GM23338 (cell line): ENCODE measurements at regions not wholly inside any gene's neighbourhood (a gene's known extent, or its start where the extent isn't known, plus 50 kb on each side); places are given as distances from the start of the nearest gene placed in this dataset.

Experiments used
- ATAC-seq: fragments of 200-7000 bp; cut with Tn5 transposase; 3 replicates; pipeline ENCODE4 v1.9.1; 2020
- DNase-seq: peaks from one replicate; pipeline ENCODE4 v3.0.0-alpha.2; 2015; ENCODE audit warnings: low spot score
- H2AFZ ChIP-seq: fragments of 200-600 bp; sonication (generic); 2 replicates; pipeline ENCODE4 v1.8.0; 2016; ENCODE audit warnings: antibody characterized with exemption, mild to moderate bottlenecking, moderate library complexity
- H3F3A ChIP-seq: fragments of 200-600 bp; sonication (generic); replicated peaks from 2 replicates; pipeline ENCODE4 v1.8.0; 2017; ENCODE audit warnings: antibody characterized with exemption, mixed run types, low read depth
- H3K27ac ChIP-seq: fragments of 200-600 bp; sonication (generic); 2 replicates; pipeline ENCODE4 v1.6.1; 2016; ENCODE audit warnings: low read depth
- H3K27me3 ChIP-seq: fragments of 200-600 bp; sonication (generic); 2 replicates; pipeline ENCODE4 v1.8.0; 2016; ENCODE audit warnings: mild to moderate bottlenecking, mixed run types, moderate library complexity; ENCODE audit not compliant: insufficient read depth
- H3K36me3 ChIP-seq: fragments of 200-600 bp; sonication (generic); 2 replicates; pipeline ENCODE4 v1.8.0; 2016; ENCODE audit warnings: mild to moderate bottlenecking; ENCODE audit not compliant: insufficient read depth
- H3K4me1 ChIP-seq: fragments of 200-600 bp; sonication (generic); 2 replicates; pipeline ENCODE4 v1.8.0; 2016; ENCODE audit warnings: mild to moderate bottlenecking, moderate library complexity; ENCODE audit not compliant: insufficient read depth
- H3K4me2 ChIP-seq: fragments of 200-600 bp; sonication (generic); 2 replicates; pipeline ENCODE4 v1.7.1; 2017; ENCODE audit warnings: mixed run types
- H3K4me3 ChIP-seq: fragments of 200-600 bp; sonication (generic); 2 replicates; pipeline ENCODE4 v1.6.1; 2016; ENCODE audit warnings: mixed run types
- H3K79me2 ChIP-seq: fragments of 200-600 bp; sonication (generic); replicated peaks from 2 replicates; pipeline ENCODE4 v1.8.0; 2017; ENCODE audit warnings: mild to moderate bottlenecking; ENCODE audit not compliant: insufficient read depth
- H3K9me2 ChIP-seq: fragments of 200-600 bp; sonication (generic); 2 replicates; pipeline ENCODE4 v1.8.0; 2017; ENCODE audit not compliant: insufficient read depth
- H4K20me1 ChIP-seq: fragments of 200-600 bp; sonication (generic); replicated peaks from 2 replicates; pipeline ENCODE4 v1.8.0; 2017; ENCODE audit warnings: mild to moderate bottlenecking; ENCODE audit not compliant: insufficient read depth
- H3K27ac Mint-ChIP-seq: 2 replicates; pipeline ENCODE4 v1.8.0; 2020; ENCODE audit warnings: inconsistent platforms, mild to moderate bottlenecking, moderate library complexity, mixed read lengths
- H3K27me3 Mint-ChIP-seq: 3 replicates; pipeline ENCODE4 v1.8.0; 2022; ENCODE audit warnings: low read depth, mild to moderate bottlenecking, moderate library complexity, mixed read lengths, inconsistent platforms; ENCODE audit not compliant: insufficient read depth, poor library complexity
- H3K36me3 Mint-ChIP-seq: 3 replicates; pipeline ENCODE4 v1.8.0; 2021; ENCODE audit warnings: low read depth, mild to moderate bottlenecking, inconsistent platforms, moderate library complexity, mixed read lengths
- H3K4me1 Mint-ChIP-seq: 3 replicates; pipeline ENCODE4 v1.8.0; 2020; ENCODE audit warnings: mild to moderate bottlenecking, inconsistent platforms, mixed read lengths
- H3K4me3 Mint-ChIP-seq: 3 replicates; pipeline ENCODE4 v1.8.0; 2021; ENCODE audit warnings: moderate library complexity, mild to moderate bottlenecking, inconsistent platforms, mixed read lengths
- H3K9me3 Mint-ChIP-seq: 3 replicates; pipeline ENCODE4 v1.8.0; 2020; ENCODE audit warnings: moderate library complexity, mild to moderate bottlenecking, inconsistent platforms, mixed read lengths
- CREB1 ChIP-seq: fragments of 250-450 bp; sonication (Bioruptor Pico); IDR thresholded peaks from 2 replicates; pipeline ENCODE4 v1.5.0; 2020; ENCODE audit warnings: low read depth, mild to moderate bottlenecking, moderate library complexity
- CTCF ChIP-seq, 2 experiments: fragments of 200-600 bp in 1 of 2; sonication (generic) in 1 of 2; conservative IDR thresholded peaks; 2 replicates each; pipeline versions ENCODE4 v1.5.1 to v1.6.1; 2016 to 2017; ENCODE audit warnings: antibody characterized with exemption in 2 of 2, low read depth in 2 of 2, mild to moderate bottlenecking in 2 of 2, moderate library complexity in 1 of 2
- ETS1 ChIP-seq: IDR thresholded peaks from 2 replicates; pipeline ENCODE4 v1.6.1; 2016; ENCODE audit warnings: antibody characterized with exemption
- EZH2 ChIP-seq: fragments of 200-600 bp; sonication (generic); IDR thresholded peaks from one replicate; pipeline ENCODE4 v1.8.0; 2017; ENCODE audit warnings: antibody characterized with exemption, mild to moderate bottlenecking, low read depth; ENCODE audit not compliant: unreplicated experiment
- EZH2phosphoT487 ChIP-seq: fragments of 200-600 bp; sonication (generic); IDR thresholded peaks from one replicate; pipeline ENCODE4 v1.8.1; 2018; ENCODE audit warnings: antibody characterized with exemption; ENCODE audit not compliant: unreplicated experiment
- JUNB ChIP-seq: IDR thresholded peaks from one replicate; pipeline ENCODE4 v1.6.1; 2016; ENCODE audit warnings: antibody characterized with exemption; ENCODE audit not compliant: unreplicated experiment
- NANOG ChIP-seq: IDR thresholded peaks from 2 replicates; pipeline ENCODE4 v1.6.1; 2016; ENCODE audit warnings: antibody characterized with exemption, borderline replicate concordance
- POLR2AphosphoS5 ChIP-seq: IDR thresholded peaks from 2 replicates; pipeline ENCODE4 v1.6.1; 2016; ENCODE audit warnings: antibody characterized with exemption, low read depth
- REST ChIP-seq: IDR thresholded peaks from one replicate; pipeline ENCODE4 v1.6.1; 2018; ENCODE audit warnings: antibody characterized with exemption; ENCODE audit not compliant: unreplicated experiment
- STAT1 ChIP-seq: IDR thresholded peaks from one replicate; pipeline ENCODE4 v1.6.1; 2016; ENCODE audit warnings: antibody characterized with exemption; ENCODE audit not compliant: unreplicated experiment
- ZNF114 ChIP-seq: fragments of 250-450 bp; sonication (Bioruptor Pico); IDR thresholded peaks from 2 replicates; pipeline ENCODE4 v1.5.0; 2020; ENCODE audit warnings: mild to moderate bottlenecking, moderate library complexity

GRCh38 chr3:153553605-153553945 lies 391.5 kb downstream of the RAP2B start:
- DNase-seq (no peak), ATAC-seq (no peak)
- Histone ChIP-seq H3K79me2 (no peaks in the 10 kb centered on the region), H2AFZ (no peak overlapping the region), H3F3A (no peaks in the 10 kb centered on the region), H3K9me2 (no peaks in the 10 kb centered on the region), H3K36me3 (no peaks in the 10 kb centered on the region), H3K4me3 (no peak overlapping the region), H3K27me3 (no peaks in the 10 kb centered on the region), H3K4me1 (no peaks in the 10 kb centered on the region; the same call in 1 of the 2 replicates), H3K4me2 (no peak overlapping the region), H3K27ac (no peak overlapping the region), H4K20me1 (no peaks in the 10 kb centered on the region)
- Mint-ChIP-seq H3K36me3 (peaks cover 7% of the 10 kb centered on the region; the same call in 2 of the 3 replicates), H3K27ac (no peak overlapping the region), H3K4me1 (peaks cover 2% of the 10 kb centered on the region; the same call in 2 of the 3 replicates), H3K9me3 (peaks cover 15% of the 10 kb centered on the region; the same call in 2 of the 3 replicates), H3K27me3 (peaks cover 2% of the 10 kb centered on the region), H3K4me3 (no peak overlapping the region)
- no peak for TF ChIP-seq JUNB
- TF ChIP-seq NANOG, result no peak
- TF ChIP-seq CTCF (conservative IDR thresholded peaks at IDR 0.05; ENCODE audit: low read depth in 2 of 2), result no peak
- TF ChIP-seq ETS1, result no peak
- TF ChIP-seq ZNF114, result no peak
- no peak for TF ChIP-seq EZH2phosphoT487
- TF ChIP-seq STAT1, result no peak

- Mint-ChIP-seq H3K27me3 (peaks cover 2% of the 10 kb centered on the region), H3K4me1 (peaks cover 2% of the 10 kb centered on the region; the same call in 2 of the 3 replicates), H3K36me3 (peaks cover 14% of the 10 kb centered on the region), H3K27ac (no peak overlapping the region), H3K9me3 (peaks cover 29% of the 10 kb centered on the region; the same call in 2 of the 3 replicates), H3K4me3 (no peak overlapping the region)
- DNase-seq, result no peak
- no peak for ATAC-seq
- Histone ChIP-seq H4K20me1 (no peaks in the 10 kb centered on the region), H2AFZ (no peak overlapping the region), H3K9me2 (no peaks in the 10 kb centered on the region), H3K4me1 (no peaks in the 10 kb centered on the region; the same call in 1 of the 2 replicates), H3K79me2 (no peaks in the 10 kb centered on the region), H3K4me2 (no peak overlapping the region), H3K36me3 (0 out of 2 replicates have a peak, but pooled peaks cover 6% of the 10 kb centered on the region), H3K27ac (no peak overlapping the region), H3K4me3 (no peak overlapping the region), H3K27me3 (no peaks in the 10 kb centered on the region), H3F3A (no peaks in the 10 kb centered on the region)
- TF ChIP-seq CREB1 (CRISPR knock-in tag), result no peak
- no peak for TF ChIP-seq REST
- no peak for TF ChIP-seq POLR2AphosphoS5
- TF ChIP-seq EZH2phosphoT487, result no peak
- TF ChIP-seq CTCF (conservative IDR thresholded peaks at IDR 0.05; ENCODE audit: low read depth in 2 of 2), result no peak
- TF ChIP-seq ZNF114, result no peak
- no peak for TF ChIP-seq NANOG
- no peak for TF ChIP-seq EZH2
Measured at GRCh38 chr3:153555919-153556318, 393.9 kb downstream of the RAP2B start.
